ENCODE measurements at regions not wholly inside any gene's neighbourhood (a gene's known extent, or its start where the extent isn't known, plus 50 kb on each side); places are given as distances from the start of the nearest gene placed in this dataset.

GRCh38 chr5:155759984-155760383 lies 567.0 kb upstream of the SGCD start:
- H3K27me3 Mint-ChIP-seq (ENCODE audit: low read depth), result no peaks in the 10 kb centered on the region; the same call in none of the 2 replicates
- H3K27ac Mint-ChIP-seq, result no peak overlapping the region
- TF ChIP-seq ZNF219 (CRISPR knock-in tag; IDR thresholded peaks at IDR 0.05; ENCODE audit: borderline replicate concordance) (no peak), CREM (CRISPR knock-in tag; IDR thresholded peaks at IDR 0.05) (no peak), E2F1 (CRISPR knock-in tag; IDR thresholded peaks at IDR 0.05) (no peak), EMX1 (CRISPR knock-in tag; IDR thresholded peaks at IDR 0.05) (no peak), NR3C1 (CRISPR knock-in tag; conservative IDR thresholded peaks at IDR 0.05; ENCODE audit: low read depth) (no peak), JUN (CRISPR knock-in tag; IDR thresholded peaks at IDR 0.05) (no peak), CBFB (CRISPR knock-in tag; IDR thresholded peaks at IDR 0.05; ENCODE audit: low read depth) (no peak), RELA (CRISPR knock-in tag; IDR thresholded peaks at IDR 0.05; ENCODE audit: borderline replicate concordance) (no peak), PREB (CRISPR knock-in tag; IDR thresholded peaks at IDR 0.05; ENCODE audit: borderline replicate concordance) (no peak), ZBTB43 (CRISPR knock-in tag; IDR thresholded peaks at IDR 0.05) (no peak), GABPB1 (CRISPR knock-in tag; IDR thresholded peaks at IDR 0.05) (no peak), HMGXB4 (CRISPR knock-in tag; IDR thresholded peaks at IDR 0.05) (no peak), RORB (CRISPR knock-in tag; IDR thresholded peaks at IDR 0.05) (no peak), ZNF416 (CRISPR knock-in tag; IDR thresholded peaks at IDR 0.05) (no peak), ELF4 (CRISPR knock-in tag; IDR thresholded peaks at IDR 0.05; ENCODE audit: low read depth) (no peak)
- H3K9me3 Mint-ChIP-seq, result peaks cover 29% of the 10 kb centered on the region
- no peak overlapping the region for H3K4me3 Mint-ChIP-seq
- ChIA-PET CTCF (no interaction called here), POLR2A (no interaction called here)
- ATAC-seq, result no peak
- DNase-seq (ENCODE audit: low spot score), result no peak
- no peaks in the 10 kb centered on the region for H3K4me1 Mint-ChIP-seq
- peaks cover 14% of the 10 kb centered on the region for H3K36me3 Mint-ChIP-seq

GRCh38 chr5:155761502-155761901 lies 565.5 kb upstream of the SGCD start:
- DNase-seq (ENCODE audit: low spot score) (no peak), ATAC-seq (no peak)
- Mint-ChIP-seq H3K9me3 (peaks cover 29% of the 10 kb centered on the region), H3K4me3 (no peak overlapping the region), H3K27ac (no peak overlapping the region), H3K36me3 (peaks cover 14% of the 10 kb centered on the region), H3K4me1 (no peaks in the 10 kb centered on the region), H3K27me3 (ENCODE audit: low read depth) (no peaks in the 10 kb centered on the region; the same call in none of the 2 replicates)
- CTCF ChIA-PET, result no interaction called here
- POLR2A ChIA-PET, result no interaction called here
- TF ChIP-seq FOXP4 (CRISPR knock-in tag; IDR thresholded peaks at IDR 0.05) (no peak), NFATC4 (CRISPR knock-in tag; IDR thresholded peaks at IDR 0.05) (no peak), ZNF425 (CRISPR knock-in tag; conservative IDR thresholded peaks at IDR 0.05) (no peak), USF1 (CRISPR knock-in tag; IDR thresholded peaks at IDR 0.05) (no peak), ZBTB43 (CRISPR knock-in tag; IDR thresholded peaks at IDR 0.05) (no peak), SP1 (CRISPR knock-in tag; conservative IDR thresholded peaks at IDR 0.05) (no peak), ZNF416 (CRISPR knock-in tag; IDR thresholded peaks at IDR 0.05) (no peak), ZNF219 (CRISPR knock-in tag; IDR thresholded peaks at IDR 0.05; ENCODE audit: borderline replicate concordance) (no peak), SMAD3 (CRISPR knock-in tag; IDR thresholded peaks at IDR 0.05; ENCODE audit: borderline replicate concordance) (no peak), JAZF1 (CRISPR knock-in tag; IDR thresholded peaks at IDR 0.05) (no peak), ERG (CRISPR knock-in tag; IDR thresholded peaks at IDR 0.05) (no peak), CBFB (CRISPR knock-in tag; IDR thresholded peaks at IDR 0.05; ENCODE audit: low read depth) (no peak)
